ENCODE measurements at regions not wholly inside any gene's neighbourhood (a gene's known extent, or its start where the extent isn't known, plus 50 kb on each side); places are given as distances from the start of the nearest gene placed in this dataset.
A peak's percentile ranks its signal among the peaks of the same experiment; 100 is the strongest.

GRCh38 chr6:18586133-18586532, 199.0 kb downstream of the RNF144B start:
- Histone ChIP-seq H3K9ac (ENCODE audit: insufficient read length, low read depth) (no peak overlapping the region), H3K36me3 (ENCODE audit: insufficient read depth, insufficient read length, low read length) (no peaks in the 10 kb centered on the region), H3K4me3 (ENCODE audit: insufficient read length, low read depth) (no peak overlapping the region), H3K4me1 (ENCODE audit: insufficient read depth, insufficient read length) (no peaks in the 10 kb centered on the region), H3K9me3 (ENCODE audit: insufficient read depth, low read length) (no peaks in the 10 kb centered on the region), H3K27me3 (ENCODE audit: insufficient read depth, insufficient read length) (no peaks in the 10 kb centered on the region)
- DNase-seq (ENCODE audit: low read depth, low spot score), result no peak
- TF ChIP-seq SUZ12 (IDR thresholded peaks at IDR 0.05; ENCODE audit: extremely low read depth, insufficient read depth, insufficient read length) (no peak), ZNF274 (IDR thresholded peaks at IDR 0.05; ENCODE audit: low read depth, low read length) (no peak), YY1 (IDR thresholded peaks at IDR 0.05; ENCODE audit: insufficient read depth, insufficient read length) (no peak)

GRCh38 chr6:18595774-18596530, 208.8 kb downstream of the RNF144B start:
- no peak overlapping the region for H3K4me3 ChIP-seq (ENCODE audit: insufficient read length, low read depth)

GRCh38 chr6:18596531-18596835, 209.3 kb downstream of the RNF144B start:
- TF ChIP-seq SUZ12 (IDR thresholded peaks at IDR 0.05; ENCODE audit: extremely low read depth, insufficient read depth, insufficient read length) (no peak), ZNF274 (IDR thresholded peaks at IDR 0.05; ENCODE audit: low read depth, low read length) (no peak), YY1 (IDR thresholded peaks at IDR 0.05; ENCODE audit: insufficient read depth, insufficient read length) (no peak)
- Histone ChIP-seq H3K4me3 (ENCODE audit: insufficient read length, low read depth) (no peak overlapping the region), H3K4me1 (ENCODE audit: insufficient read depth, insufficient read length) (peaks cover 2% of the 10 kb centered on the region), H3K27me3 (ENCODE audit: insufficient read depth, insufficient read length) (no peaks in the 10 kb centered on the region), H3K9me3 (ENCODE audit: insufficient read depth, low read length) (no peaks in the 10 kb centered on the region), H3K9ac (ENCODE audit: insufficient read length, low read depth) (no peak overlapping the region), H3K36me3 (ENCODE audit: insufficient read depth, insufficient read length, low read length) (no peaks in the 10 kb centered on the region)
- DNase-seq (ENCODE audit: low read depth, low spot score), result no peak

More at GRCh38 chr6:18595774-18596530, 208.8 kb downstream of the RNF144B start:
- Histone ChIP-seq H3K9me3 (ENCODE audit: insufficient read depth, low read length) (no peaks in the 10 kb centered on the region), H3K27me3 (ENCODE audit: insufficient read depth, insufficient read length) (no peaks in the 10 kb centered on the region), H3K36me3 (ENCODE audit: insufficient read depth, insufficient read length, low read length) (no peaks in the 10 kb centered on the region), H3K4me1 (ENCODE audit: insufficient read depth, insufficient read length) (peaks cover 2% of the 10 kb centered on the region), H3K9ac (ENCODE audit: insufficient read length, low read depth) (no peak overlapping the region)
- TF ChIP-seq YY1 (IDR thresholded peaks at IDR 0.05; ENCODE audit: insufficient read depth, insufficient read length), result no peak
- no peak for TF ChIP-seq ZNF274 (IDR thresholded peaks at IDR 0.05; ENCODE audit: low read depth, low read length)
- DNase-seq (ENCODE audit: low read depth, low spot score), result peak; percentile 68

- Histone ChIP-seq H3K36me3 (ENCODE audit: insufficient read depth, insufficient read length, low read length) (no peaks in the 10 kb centered on the region), H3K9ac (ENCODE audit: insufficient read length, low read depth) (no peak overlapping the region), H3K4me1 (ENCODE audit: insufficient read depth, insufficient read length) (peaks cover 2% of the 10 kb centered on the region), H3K9me3 (ENCODE audit: insufficient read depth, low read length) (peaks cover 5% of the 10 kb centered on the region; the same call in 1 of the 2 replicates), H3K4me3 (ENCODE audit: insufficient read length, low read depth) (no peak overlapping the region), H3K27me3 (ENCODE audit: insufficient read depth, insufficient read length) (no peaks in the 10 kb centered on the region)
- TF ChIP-seq SUZ12 (IDR thresholded peaks at IDR 0.05; ENCODE audit: extremely low read depth, insufficient read depth, insufficient read length), result no peak
- no peak for TF ChIP-seq ZNF274 (IDR thresholded peaks at IDR 0.05; ENCODE audit: low read depth, low read length)
- no peak for TF ChIP-seq YY1 (IDR thresholded peaks at IDR 0.05; ENCODE audit: insufficient read depth, insufficient read length)
- no peak for DNase-seq (ENCODE audit: low read depth, low spot score)
These were observed 211.6 kb downstream of the RNF144B start for GRCh38 chr6:18598551-18599264.

GRCh38 chr6:18600255-18600654, 213.1 kb downstream of the RNF144B start:
- Histone ChIP-seq H3K27me3 (ENCODE audit: insufficient read depth, insufficient read length) (no peaks in the 10 kb centered on the region), H3K9ac (ENCODE audit: insufficient read length, low read depth) (no peak overlapping the region), H3K4me3 (ENCODE audit: insufficient read length, low read depth) (no peak overlapping the region), H3K36me3 (ENCODE audit: insufficient read depth, insufficient read length, low read length) (no peaks in the 10 kb centered on the region), H3K9me3 (ENCODE audit: insufficient read depth, low read length) (peaks cover 5% of the 10 kb centered on the region; the same call in 1 of the 2 replicates), H3K4me1 (ENCODE audit: insufficient read depth, insufficient read length) (peaks cover 2% of the 10 kb centered on the region)
- peak; percentile 9 for DNase-seq (ENCODE audit: low read depth, low spot score)
- no peak for TF ChIP-seq SUZ12 (IDR thresholded peaks at IDR 0.05; ENCODE audit: extremely low read depth, insufficient read depth, insufficient read length)
- TF ChIP-seq ZNF274 (IDR thresholded peaks at IDR 0.05; ENCODE audit: low read depth, low read length), result no peak
- no peak for TF ChIP-seq YY1 (IDR thresholded peaks at IDR 0.05; ENCODE audit: insufficient read depth, insufficient read length)

- DNase-seq (ENCODE audit: low read depth, low spot score), result no peak
- Histone ChIP-seq H3K36me3 (ENCODE audit: insufficient read depth, insufficient read length, low read length) (no peaks in the 10 kb centered on the region), H3K27me3 (ENCODE audit: insufficient read depth, insufficient read length) (no peaks in the 10 kb centered on the region)
These were observed 214.4 kb downstream of the RNF144B start for GRCh38 chr6:18601516-18602020.

GRCh38 chr6:18602931-18603330, 215.8 kb downstream of the RNF144B start:
- Histone ChIP-seq H3K36me3 (ENCODE audit: insufficient read depth, insufficient read length, low read length) (no peaks in the 10 kb centered on the region), H3K9ac (ENCODE audit: insufficient read length, low read depth) (no peak overlapping the region), H3K4me1 (ENCODE audit: insufficient read depth, insufficient read length) (peaks cover 2% of the 10 kb centered on the region), H3K9me3 (ENCODE audit: insufficient read depth, low read length) (peaks cover 5% of the 10 kb centered on the region; the same call in 1 of the 2 replicates), H3K27me3 (ENCODE audit: insufficient read depth, insufficient read length) (no peaks in the 10 kb centered on the region), H3K4me3 (ENCODE audit: insufficient read length, low read depth) (no peak overlapping the region)
- DNase-seq (ENCODE audit: low read depth, low spot score), result no peak
- TF ChIP-seq YY1 (IDR thresholded peaks at IDR 0.05; ENCODE audit: insufficient read depth, insufficient read length), result no peak
- no peak for TF ChIP-seq SUZ12 (IDR thresholded peaks at IDR 0.05; ENCODE audit: extremely low read depth, insufficient read depth, insufficient read length)

More at GRCh38 chr6:18601516-18602020, 214.4 kb downstream of the RNF144B start:
- no peak for TF ChIP-seq YY1 (IDR thresholded peaks at IDR 0.05; ENCODE audit: insufficient read depth, insufficient read length)
- TF ChIP-seq SUZ12 (IDR thresholded peaks at IDR 0.05; ENCODE audit: extremely low read depth, insufficient read depth, insufficient read length), result no peak
- no peak for TF ChIP-seq ZNF274 (IDR thresholded peaks at IDR 0.05; ENCODE audit: low read depth, low read length)
- H3K4me3 ChIP-seq (ENCODE audit: insufficient read length, low read depth), result no peak overlapping the region
- no peak overlapping the region for H3K9ac ChIP-seq (ENCODE audit: insufficient read length, low read depth)
- H3K9me3 ChIP-seq (ENCODE audit: insufficient read depth, low read length), result peaks cover 5% of the 10 kb centered on the region; the same call in 1 of the 2 replicates
- peaks cover 2% of the 10 kb centered on the region for H3K4me1 ChIP-seq (ENCODE audit: insufficient read depth, insufficient read length)

All from NT2/D1 (cell line).